ENCODE measurements at regions not wholly inside any gene's neighbourhood (a gene's known extent, or its start where the extent isn't known, plus 50 kb on each side); places are given as distances from the start of the nearest gene placed in this dataset.
"Not testable (repeated sequence)": the region's sequence is repeated elsewhere in the genome, so short reads cannot be mapped to it uniquely, and the experiment has no call there.

GRCh38 chr1:120995025-120995424 is 105.5 kb downstream of the PPIAL4A start:
- TF ChIP-seq CTCF (IDR thresholded peaks at IDR 0.05; ENCODE audit: low read depth, low read length); EZH2phosphoT487 (IDR thresholded peaks at IDR 0.05; ENCODE audit: low read depth): not testable (repeated sequence)
